ENCODE measurements at regions not wholly inside any gene's neighbourhood (a gene's known extent, or its start where the extent isn't known, plus 50 kb on each side); places are given as distances from the start of the nearest gene placed in this dataset.

DNA sequence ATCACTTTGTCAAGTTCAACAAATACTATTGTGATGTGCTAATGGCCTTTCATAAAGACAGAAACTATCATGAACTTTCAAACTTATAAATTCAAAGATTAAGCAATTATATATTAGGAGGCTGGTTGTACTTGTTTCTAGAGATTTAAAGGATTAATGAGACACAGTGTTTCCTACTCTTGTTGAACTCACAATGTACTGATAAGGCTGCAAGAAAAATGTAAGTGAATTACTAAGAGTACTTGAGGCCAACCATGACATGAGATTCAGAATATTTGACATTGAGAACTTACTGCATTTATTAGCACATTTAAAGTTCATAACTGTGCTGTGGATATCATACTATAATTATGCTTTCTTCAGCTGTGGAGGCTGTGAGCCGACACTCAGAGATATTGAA lies 1210.5 kb upstream of the SORCS1 start:
- H3K36me3 ChIP-seq (ENCODE audit: low read depth) = no peaks in the 10 kb centered on the region
- H4K20me1 ChIP-seq (ENCODE audit: insufficient read depth) = no peaks in the 10 kb centered on the region
- no peaks in the 10 kb centered on the region for H3F3A ChIP-seq (ENCODE audit: insufficient read depth, low read depth)
- no peak overlapping the region for H3K4me3 ChIP-seq
- ChIA-PET CTCF (no interaction called here), POLR2A (ENCODE audit: unreplicated experiment) (no interaction called here)
- DNase-seq = no peak
- H3K27me3 ChIP-seq (ENCODE audit: insufficient read depth, low read depth) = no peaks in the 10 kb centered on the region
- TF ChIP-seq EZH2 (IDR thresholded peaks at IDR 0.05; ENCODE audit: low read depth) = no peak
- TF ChIP-seq, protein P1, sequence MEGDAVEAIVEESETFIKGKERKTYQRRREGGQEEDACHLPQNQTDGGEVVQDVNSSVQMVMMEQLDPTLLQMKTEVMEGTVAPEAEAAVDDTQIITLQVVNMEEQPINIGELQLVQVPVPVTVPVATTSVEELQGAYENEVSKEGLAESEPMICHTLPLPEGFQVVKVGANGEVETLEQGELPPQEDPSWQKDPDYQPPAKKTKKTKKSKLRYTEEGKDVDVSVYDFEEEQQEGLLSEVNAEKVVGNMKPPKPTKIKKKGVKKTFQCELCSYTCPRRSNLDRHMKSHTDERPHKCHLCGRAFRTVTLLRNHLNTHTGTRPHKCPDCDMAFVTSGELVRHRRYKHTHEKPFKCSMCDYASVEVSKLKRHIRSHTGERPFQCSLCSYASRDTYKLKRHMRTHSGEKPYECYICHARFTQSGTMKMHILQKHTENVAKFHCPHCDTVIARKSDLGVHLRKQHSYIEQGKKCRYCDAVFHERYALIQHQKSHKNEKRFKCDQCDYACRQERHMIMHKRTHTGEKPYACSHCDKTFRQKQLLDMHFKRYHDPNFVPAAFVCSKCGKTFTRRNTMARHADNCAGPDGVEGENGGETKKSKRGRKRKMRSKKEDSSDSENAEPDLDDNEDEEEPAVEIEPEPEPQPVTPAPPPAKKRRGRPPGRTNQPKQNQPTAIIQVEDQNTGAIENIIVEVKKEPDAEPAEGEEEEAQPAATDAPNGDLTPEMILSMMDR (conservative IDR thresholded peaks at IDR 0.05) = no peak
- no peak overlapping the region for H3K4me2 ChIP-seq
- BruUV-seq (replicated peaks) = no TSS peak
- no peaks in the 10 kb centered on the region for H3K9me3 ChIP-seq (ENCODE audit: insufficient read depth, low read depth)
- no peak overlapping the region for H3K27ac ChIP-seq
- no peaks in the 10 kb centered on the region for H3K4me1 ChIP-seq (replicated peaks; ENCODE audit: insufficient read depth)
- H3K79me2 ChIP-seq (ENCODE audit: low read depth) = no peaks in the 10 kb centered on the region
- no peaks in the 10 kb centered on the region for H3K9me2 ChIP-seq (ENCODE audit: insufficient read depth)
- intact Hi-C loops (cut with micrococcal nuclease; ENCODE audit: unreplicated experiment) = no loop called here
- H2AFZ ChIP-seq = no peak overlapping the region

DNA sequence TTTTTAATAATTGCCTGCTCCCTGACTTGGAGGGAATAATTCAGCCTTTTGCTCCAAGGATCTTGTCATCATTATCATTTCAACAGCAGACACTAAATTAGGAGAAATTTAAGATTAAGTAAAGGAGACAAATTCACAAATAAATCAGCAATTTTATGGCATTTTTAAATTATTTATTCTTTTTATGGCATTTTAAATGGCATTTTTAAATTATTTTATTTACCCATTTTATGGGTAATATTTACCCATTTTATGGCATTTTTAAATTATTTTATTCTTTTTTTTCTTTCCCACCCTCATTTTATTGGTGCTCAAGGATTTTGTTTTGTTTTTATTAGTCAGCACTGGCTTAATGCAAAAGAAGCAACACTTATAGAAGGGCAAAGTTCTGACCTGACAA lies 1201.0 kb upstream of the SORCS1 start:
- H2AFZ ChIP-seq = no peak overlapping the region
- no peaks in the 10 kb centered on the region for H3K27me3 ChIP-seq (ENCODE audit: insufficient read depth, low read depth)
- POLR2A ChIA-PET (ENCODE audit: unreplicated experiment) = no interaction called here
- H3K4me1 ChIP-seq (replicated peaks; ENCODE audit: insufficient read depth) = no peaks in the 10 kb centered on the region
- no peaks in the 10 kb centered on the region for H3K9me3 ChIP-seq (ENCODE audit: insufficient read depth, low read depth)
- no peaks in the 10 kb centered on the region for H4K20me1 ChIP-seq (ENCODE audit: insufficient read depth)
- no peak overlapping the region for H3K4me3 ChIP-seq
- H3F3A ChIP-seq (ENCODE audit: insufficient read depth, low read depth) = no peaks in the 10 kb centered on the region
- no peaks in the 10 kb centered on the region for H3K36me3 ChIP-seq (ENCODE audit: low read depth)
- no peaks in the 10 kb centered on the region for H3K9me2 ChIP-seq (ENCODE audit: insufficient read depth)
- intact Hi-C loops (cut with micrococcal nuclease; ENCODE audit: unreplicated experiment) = no loop called here
- BruUV-seq (replicated peaks) = no TSS peak
- no peak for TF ChIP-seq EZH2 (IDR thresholded peaks at IDR 0.05; ENCODE audit: low read depth)
- TF ChIP-seq, protein P1 (conservative IDR thresholded peaks at IDR 0.05) = no peak
- CTCF ChIA-PET = no interaction called here
- H3K27ac ChIP-seq = no peak overlapping the region
- no peaks in the 10 kb centered on the region for H3K79me2 ChIP-seq (ENCODE audit: low read depth)
- no peak for DNase-seq
- no peak overlapping the region for H3K4me2 ChIP-seq

DNA sequence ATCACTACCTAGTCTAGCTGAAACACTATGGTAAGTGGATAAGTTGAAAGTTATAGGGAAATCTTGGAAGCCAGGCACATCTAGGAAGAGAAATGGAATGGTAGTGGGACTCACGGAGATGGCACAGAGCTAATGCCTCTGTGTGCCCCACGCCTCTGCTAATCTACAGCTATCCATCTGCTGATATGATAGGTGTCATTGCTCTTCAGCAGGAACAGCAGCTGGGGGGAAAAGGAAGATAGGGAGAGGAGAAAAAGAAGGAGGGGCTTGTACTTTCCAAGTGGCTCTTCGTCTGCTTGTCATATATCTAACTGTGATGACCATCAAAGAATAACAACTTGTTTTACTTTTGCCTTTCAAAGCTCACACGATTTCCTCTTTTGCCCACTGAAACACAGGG lies 1199.1 kb upstream of the SORCS1 start:
- H3K4me3 ChIP-seq = no peak overlapping the region
- no peaks in the 10 kb centered on the region for H4K20me1 ChIP-seq (ENCODE audit: insufficient read depth)
- no peak for DNase-seq
- H3K4me1 ChIP-seq (replicated peaks; ENCODE audit: insufficient read depth) = no peaks in the 10 kb centered on the region
- no peak overlapping the region for H3K4me2 ChIP-seq
- H3K79me2 ChIP-seq (ENCODE audit: low read depth) = no peaks in the 10 kb centered on the region
- H2AFZ ChIP-seq = no peak overlapping the region
- CTCF ChIA-PET = no interaction called here
- TF ChIP-seq EZH2 (IDR thresholded peaks at IDR 0.05; ENCODE audit: low read depth) = no peak
- TF ChIP-seq, protein P1 (conservative IDR thresholded peaks at IDR 0.05) = no peak
- H3K27me3 ChIP-seq (ENCODE audit: insufficient read depth, low read depth) = no peaks in the 10 kb centered on the region
- intact Hi-C loops (cut with micrococcal nuclease; ENCODE audit: unreplicated experiment) = no loop called here
- no peaks in the 10 kb centered on the region for H3K36me3 ChIP-seq (ENCODE audit: low read depth)
- BruUV-seq (replicated peaks) = no TSS peak
- H3K9me2 ChIP-seq (ENCODE audit: insufficient read depth) = no peaks in the 10 kb centered on the region
- H3K9me3 ChIP-seq (ENCODE audit: insufficient read depth, low read depth) = no peaks in the 10 kb centered on the region
- no peaks in the 10 kb centered on the region for H3F3A ChIP-seq (ENCODE audit: insufficient read depth, low read depth)
- POLR2A ChIA-PET (ENCODE audit: unreplicated experiment) = no interaction called here
- no peak overlapping the region for H3K27ac ChIP-seq

Measured in PC-9 (cell line).